ENCODE measurements at regions not wholly inside any gene's neighbourhood (a gene's known extent, or its start where the extent isn't known, plus 50 kb on each side); places are given as distances from the start of the nearest gene placed in this dataset.
"Not testable (repeated sequence)": the region's sequence is repeated elsewhere in the genome, so short reads cannot be mapped to it uniquely, and the experiment has no call there.

DNA sequence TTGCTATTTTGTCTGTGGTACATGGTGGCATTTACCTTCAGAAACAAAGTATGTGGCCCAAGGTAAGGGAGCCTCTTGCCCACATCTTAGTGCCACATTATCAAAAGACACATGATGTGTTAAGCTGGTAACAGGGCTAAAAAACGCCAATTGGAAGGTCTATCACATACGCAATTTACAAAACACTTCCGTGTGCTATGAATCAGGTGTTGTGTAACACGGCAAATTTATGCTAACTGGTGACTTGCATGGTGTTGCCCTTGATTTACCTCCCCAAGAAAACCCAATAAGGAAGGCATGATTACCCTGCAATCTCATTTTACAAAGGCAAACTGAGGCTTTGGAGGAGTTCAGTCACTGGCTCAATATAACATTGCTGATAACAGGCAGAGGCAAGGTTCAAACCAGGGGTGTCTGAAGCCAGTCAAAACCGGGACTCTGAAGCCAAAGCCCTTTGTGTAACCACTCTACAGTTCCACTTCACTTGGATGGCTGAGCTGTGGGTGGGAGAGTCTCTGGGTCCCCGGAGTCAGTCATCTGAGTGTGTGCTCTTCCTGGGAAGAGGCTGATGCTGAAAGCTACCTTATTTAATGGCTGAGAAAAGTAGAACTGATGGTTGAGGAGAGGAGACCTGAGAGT is 103.9 kb upstream of the BCL6 start:
- in situ Hi-C loops (cut with HindIII; ENCODE audit: low sequenced_read_pairs) = no loop called here

DNA sequence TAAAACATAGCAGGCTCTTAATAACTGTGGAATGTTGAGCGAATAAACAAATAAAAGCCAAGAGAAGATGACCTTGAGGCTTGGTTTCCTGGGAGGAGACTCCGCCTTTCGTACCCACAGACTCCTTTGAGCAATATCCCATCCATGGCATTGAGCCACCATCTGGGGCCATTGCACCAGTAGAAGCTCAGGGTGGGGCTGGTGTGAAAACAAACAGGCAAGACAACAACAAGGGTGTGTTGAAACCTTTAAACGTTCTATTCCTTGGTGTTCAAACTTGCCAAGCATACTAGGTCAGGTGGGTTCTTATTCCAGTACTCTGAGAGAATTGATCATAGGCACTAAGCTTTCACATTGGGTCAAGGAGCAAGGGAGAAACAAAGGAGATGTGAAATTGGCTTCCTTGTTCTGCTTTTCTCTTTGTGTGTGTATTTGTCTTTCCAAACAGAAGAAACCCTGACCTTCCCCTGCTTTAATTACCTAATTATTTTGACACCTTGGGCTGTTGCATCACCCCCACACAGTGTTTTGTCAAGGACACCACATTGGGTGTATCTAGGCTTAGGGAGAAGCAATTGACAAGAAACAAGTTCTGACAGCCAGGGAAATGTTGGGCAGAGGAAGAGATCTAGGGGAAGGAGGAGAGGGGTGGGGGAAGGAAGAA is 105.1 kb upstream of the BCL6 start:
- in situ Hi-C loops (cut with HindIII; ENCODE audit: low sequenced_read_pairs) = no loop called here

DNA sequence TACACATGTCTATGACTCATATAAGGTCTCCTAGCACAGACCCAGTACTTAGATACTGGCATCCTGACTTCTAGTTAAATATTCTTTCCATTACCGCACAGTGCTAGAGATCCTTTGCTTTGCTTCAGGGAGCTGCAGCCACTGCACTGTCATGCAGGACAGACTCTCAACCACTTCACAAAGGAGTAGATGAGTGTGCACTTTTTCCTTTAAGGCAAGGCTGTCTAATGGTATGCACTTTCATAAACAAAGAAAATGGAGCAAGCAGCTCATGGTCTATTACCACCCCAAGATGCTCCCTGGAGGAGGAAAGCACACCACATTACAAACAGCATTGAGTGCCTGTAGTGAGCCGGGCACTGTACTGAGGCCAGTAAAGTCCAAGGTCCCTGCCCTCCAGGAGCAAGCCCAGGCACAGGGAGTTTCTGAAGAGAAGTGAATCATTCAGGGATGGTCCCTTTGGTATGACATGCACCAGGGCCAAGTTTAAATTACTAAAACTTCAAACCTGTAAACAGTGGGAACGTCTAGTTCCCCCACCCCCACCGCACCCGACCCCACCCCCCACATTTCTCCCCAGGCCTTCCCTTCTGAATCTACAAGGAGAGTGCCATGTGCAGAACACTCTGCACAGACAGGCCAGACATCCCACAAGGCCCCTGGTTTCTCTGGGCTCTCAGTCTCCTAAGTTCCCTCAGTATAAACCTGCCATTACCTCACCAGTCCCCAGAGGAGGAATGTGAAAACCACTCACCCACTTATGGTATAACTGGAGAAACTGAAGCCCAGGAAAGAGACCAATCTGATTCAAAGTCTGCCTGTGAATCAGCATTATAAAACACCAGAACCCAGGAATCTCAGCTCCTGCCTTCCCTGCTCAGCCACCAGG is 107.8 kb upstream of the BCL6 start:
- in situ Hi-C loops (cut with HindIII; ENCODE audit: low sequenced_read_pairs) = no loop called here

DNA sequence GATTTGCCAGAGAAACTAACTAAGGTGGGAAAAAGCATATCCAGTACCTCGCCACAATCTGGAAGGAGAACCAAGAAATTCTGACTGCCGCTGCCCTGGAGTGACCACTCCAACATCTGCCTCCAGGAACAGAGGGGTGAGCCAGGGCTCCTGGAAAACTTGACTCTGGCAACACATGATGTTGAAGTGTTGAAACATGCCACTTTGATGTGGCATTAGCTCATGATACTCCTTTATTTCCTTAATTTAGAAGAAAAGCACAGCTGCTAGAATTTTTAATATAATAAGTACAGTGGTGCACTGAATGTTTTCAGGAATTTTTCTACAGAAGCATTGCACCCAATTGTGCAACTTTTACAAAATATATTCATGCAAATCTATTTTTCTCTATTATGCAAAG is 109.9 kb upstream of the BCL6 start:
- in situ Hi-C loops (cut with HindIII; ENCODE audit: low sequenced_read_pairs) = no loop called here

DNA sequence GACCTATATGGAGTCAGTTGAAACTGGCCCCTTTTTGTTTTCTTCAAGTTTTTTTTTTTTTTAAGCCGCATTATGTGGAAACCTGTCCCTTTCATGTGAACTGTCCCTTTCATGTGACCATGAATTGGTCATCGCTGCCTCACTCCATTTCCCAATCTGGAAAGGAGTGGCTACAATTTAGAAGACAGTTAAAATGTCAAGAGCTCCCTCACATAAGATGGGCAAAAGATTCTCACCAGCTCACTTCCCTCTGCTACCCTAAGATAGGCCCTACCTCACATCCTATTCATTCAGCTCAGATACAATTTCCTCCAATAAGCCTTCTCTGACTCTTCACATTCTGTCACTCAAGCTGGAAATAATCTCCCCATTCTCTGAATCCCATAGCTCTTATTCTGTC is 111.3 kb upstream of the BCL6 start:
- in situ Hi-C loops (cut with HindIII; ENCODE audit: low sequenced_read_pairs) = no loop called here

DNA sequence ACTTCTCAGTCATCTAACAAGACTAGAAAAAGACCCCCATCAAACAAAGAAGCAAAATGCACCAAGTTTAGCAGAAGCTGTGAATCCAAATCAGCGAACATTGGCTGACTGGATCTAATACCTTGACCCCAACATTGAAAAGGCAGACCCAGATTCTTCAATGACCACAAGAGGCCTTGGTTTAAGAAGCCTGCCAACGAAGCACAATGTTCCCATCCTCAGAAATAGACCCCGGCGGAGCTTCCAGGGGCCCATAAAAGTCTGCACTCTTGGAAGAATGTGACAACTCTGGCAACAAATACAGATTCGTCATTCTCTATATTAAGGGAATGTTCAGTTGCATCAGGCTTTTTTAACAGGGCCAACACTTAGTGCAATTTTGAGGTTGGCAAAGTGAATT is 112.8 kb upstream of the BCL6 start:
- in situ Hi-C loops (cut with HindIII; ENCODE audit: low sequenced_read_pairs) = no loop called here

DNA sequence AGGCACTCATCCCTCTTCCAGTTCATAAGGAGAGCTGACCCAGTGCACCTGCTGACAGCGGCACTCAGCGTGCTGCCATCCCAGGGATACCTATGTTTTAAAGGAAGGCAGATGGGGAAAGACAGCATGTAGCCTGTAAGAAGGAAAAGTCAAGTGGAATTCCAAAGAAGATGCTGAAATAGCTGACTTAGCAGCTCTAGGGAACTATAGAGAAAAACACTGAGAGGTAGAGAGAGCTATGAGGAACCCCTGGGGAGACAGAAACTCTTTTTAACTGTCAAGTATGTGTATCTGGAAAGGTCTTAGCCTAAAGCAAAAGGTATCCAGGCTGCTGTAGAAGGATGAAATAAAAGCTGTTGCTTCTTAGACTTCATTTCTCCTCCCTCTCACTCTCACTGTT is 113.4 kb upstream of the BCL6 start:
- in situ Hi-C loops (cut with HindIII; ENCODE audit: low sequenced_read_pairs) = no loop called here

DNA sequence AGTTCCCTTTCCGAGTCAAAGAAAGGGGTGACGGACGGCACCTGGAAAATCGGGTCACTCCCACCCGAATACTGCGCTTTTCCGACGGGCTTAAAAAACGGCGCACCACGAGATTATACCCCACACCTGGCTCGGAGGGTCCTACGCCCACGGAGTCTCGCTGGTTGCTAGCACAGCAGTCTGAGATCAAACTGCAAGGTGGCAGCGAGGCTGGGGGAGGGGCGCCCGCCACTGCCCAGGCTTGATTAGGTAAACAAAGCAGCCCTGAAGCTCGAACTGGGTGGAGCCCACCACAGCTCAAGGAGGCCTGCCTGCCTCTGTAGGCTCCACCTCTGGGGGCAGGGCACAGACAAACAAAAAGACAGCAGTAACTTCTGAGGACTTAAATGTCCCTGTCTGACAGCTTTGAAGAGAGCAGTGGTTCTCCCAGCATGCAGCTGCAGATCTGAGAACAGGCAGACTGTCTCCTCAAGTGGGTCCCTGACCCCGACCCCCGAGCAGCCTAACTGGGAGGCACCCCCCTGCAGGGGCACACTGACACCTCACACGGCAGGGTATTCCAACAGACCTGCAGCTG is 117.5 kb upstream of the BCL6 start:
- in situ Hi-C loops (cut with HindIII; ENCODE audit: low sequenced_read_pairs) = not testable (repeated sequence)

DNA sequence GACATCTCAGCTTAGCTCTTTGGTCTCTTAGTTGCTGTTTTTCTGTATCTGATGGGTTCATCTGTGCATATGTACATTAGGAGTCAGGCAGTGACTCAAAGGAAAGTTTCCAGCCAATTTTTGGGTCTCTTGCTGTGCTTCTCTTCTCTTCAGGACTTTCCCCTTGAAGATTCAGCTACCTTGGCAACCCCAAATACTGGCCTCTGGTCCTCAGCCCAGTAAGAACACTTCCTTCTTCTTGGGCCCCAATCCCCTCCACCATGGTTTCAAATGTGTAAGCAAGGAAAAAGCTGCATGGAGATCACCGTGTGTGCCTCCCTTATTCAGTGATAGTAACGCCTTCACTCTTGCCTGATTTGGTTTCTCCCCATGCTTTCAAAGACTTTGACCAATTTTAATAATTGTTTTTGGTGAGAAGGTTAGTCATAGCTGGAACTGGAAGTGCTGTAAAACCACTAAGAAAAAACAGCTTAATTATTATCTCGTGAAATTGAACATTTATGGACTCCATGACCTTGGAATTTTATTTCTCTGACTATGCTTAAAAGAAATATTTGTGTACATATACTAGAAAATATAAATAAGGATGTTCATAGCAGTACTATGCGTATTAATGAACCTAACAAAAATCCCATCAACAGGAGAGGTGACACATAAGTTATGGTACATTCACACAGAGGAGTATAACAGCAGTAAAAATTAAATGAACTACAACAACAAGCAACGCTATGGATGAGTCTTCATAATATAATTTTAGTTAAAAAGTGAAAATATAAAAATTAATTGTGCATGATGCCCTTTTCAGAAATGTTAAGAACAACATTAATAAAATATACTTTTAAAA is 125.3 kb upstream of the BCL6 start:
- in situ Hi-C loops (cut with HindIII; ENCODE audit: low sequenced_read_pairs) = no loop called here

DNA sequence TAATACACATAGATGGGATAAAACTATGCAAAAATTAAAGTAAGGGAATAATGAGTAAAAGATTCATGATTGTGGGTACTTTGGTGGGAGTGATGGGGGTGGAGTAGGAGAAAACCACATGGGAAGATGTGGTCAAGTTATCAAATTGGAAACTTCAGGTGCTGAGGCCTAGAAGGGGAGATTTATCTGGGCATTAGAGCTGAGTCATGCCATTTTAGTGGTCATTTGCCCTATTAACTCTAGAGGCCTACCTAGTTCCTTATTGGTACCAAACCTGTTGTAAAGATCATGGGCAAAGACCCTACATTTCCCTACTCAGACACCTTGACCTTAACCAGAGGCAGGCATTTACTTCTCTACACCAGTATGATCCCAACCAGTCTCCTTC is 125.9 kb upstream of the BCL6 start:
- in situ Hi-C loops (cut with HindIII; ENCODE audit: low sequenced_read_pairs) = no loop called here

DNA sequence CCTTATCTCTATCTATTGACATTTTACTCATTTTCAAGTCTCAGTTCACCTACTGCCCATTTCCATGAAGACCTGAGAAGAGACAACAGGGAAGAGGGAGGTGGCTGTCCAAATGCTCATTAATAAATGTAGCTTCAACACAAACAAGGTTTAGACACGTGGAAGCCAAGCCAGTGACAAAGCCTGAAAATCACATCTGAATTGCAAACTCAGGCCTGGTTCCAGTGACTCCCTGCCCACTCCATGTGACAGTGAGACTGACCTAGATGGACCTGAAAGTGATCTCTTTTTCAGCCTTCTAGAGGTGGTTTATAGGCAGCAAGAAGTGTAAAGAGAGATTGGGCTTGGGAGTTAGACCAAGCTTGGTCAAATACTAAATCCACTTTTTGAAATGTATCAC is 126.6 kb upstream of the BCL6 start:
- in situ Hi-C loops (cut with HindIII; ENCODE audit: low sequenced_read_pairs) = no loop called here

DNA sequence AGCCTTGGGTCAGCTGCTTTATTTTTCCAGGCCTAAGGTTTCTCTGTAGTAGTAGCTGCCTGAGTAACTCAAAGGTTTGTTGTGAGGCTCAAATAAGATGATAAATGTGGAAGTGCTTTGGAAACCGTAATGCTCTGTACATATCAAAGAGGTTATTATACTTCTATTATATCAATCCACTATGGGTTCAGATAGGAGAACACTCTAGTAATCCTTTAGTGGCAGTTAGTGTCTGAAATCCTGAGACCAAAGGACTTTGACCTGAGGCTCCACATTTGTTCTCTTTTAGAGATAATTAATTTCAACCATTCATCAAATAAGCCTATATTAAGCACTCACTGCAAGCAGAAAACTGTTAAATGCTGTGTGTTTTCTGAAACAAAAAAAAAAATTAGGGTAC is 128.6 kb upstream of the BCL6 start:
- in situ Hi-C loops (cut with HindIII; ENCODE audit: low sequenced_read_pairs) = no loop called here

DNA sequence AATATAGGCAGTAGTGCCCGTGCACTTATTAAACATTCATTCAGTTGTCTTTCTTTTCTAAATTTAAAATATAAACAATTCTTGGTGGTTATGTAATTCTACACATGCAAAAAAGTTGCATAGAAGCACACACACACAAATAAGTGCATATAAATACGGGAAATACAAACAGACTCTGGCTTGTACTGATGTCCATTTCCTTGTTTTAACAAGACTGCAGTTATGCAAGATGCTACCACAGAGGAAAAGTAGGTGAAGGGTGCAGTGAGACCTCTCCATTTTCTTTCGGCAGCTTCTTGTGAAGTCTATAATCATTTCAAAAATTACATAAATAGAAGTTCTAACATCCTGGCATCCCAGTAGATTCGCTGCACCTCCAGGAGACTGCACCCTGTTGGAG is 130.6 kb upstream of the BCL6 start:
- in situ Hi-C loops (cut with HindIII; ENCODE audit: low sequenced_read_pairs) = no loop called here

DNA sequence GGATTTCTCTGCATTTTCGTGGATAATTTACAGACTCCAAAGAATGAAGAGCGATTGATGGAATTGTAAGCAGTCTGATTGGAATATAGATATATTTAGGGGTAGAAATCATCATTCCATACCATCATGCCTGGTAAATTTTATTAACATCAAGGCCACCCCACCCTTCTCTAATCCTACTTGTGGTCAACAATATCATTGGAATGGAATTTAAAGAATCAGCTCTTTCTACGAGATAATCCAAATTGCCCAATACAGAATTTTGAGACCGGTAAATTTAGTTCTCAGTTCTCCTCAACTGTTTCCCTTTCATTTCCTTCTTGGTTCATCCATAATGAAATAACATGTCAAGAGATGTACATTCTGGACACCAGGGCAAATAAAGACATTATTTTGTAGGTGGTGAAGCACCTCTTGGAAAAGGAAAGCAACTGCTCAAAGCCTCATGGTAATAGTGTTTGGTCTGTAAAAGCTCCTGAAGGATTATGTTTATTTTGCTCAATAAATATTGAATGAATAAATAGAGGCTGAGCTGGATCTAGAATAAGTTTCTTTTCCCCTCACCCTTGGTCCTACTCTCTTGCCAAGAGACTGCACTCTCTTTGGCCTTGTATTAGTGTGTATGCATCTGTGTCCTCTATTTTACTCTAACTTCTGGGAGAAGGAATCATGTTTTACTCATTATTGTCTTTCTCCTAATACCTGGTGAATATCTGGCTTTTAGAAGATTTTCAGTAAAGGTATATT is 133.7 kb upstream of the BCL6 start:
- in situ Hi-C loops (cut with HindIII; ENCODE audit: low sequenced_read_pairs) = no loop called here

DNA sequence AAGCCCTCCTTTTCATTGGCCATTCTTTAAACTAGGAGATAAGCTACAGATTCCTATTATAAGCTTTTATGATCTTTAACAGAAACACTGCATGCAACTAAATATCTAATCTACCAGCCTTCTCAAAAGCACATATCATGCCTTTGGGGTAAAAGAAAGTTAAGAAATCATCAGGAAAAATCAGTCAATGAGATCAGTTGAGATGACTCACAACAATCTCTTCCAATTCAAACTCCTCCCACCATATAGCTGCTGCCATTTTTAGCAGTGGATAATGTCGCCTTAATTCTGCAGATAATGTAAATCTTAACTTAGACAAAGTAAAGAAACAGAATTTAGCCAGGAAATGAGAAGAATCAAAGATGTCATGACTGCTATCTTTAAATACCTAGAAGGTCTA is 135.2 kb upstream of the BCL6 start:
- in situ Hi-C loops (cut with HindIII; ENCODE audit: low sequenced_read_pairs) = no loop called here

DNA sequence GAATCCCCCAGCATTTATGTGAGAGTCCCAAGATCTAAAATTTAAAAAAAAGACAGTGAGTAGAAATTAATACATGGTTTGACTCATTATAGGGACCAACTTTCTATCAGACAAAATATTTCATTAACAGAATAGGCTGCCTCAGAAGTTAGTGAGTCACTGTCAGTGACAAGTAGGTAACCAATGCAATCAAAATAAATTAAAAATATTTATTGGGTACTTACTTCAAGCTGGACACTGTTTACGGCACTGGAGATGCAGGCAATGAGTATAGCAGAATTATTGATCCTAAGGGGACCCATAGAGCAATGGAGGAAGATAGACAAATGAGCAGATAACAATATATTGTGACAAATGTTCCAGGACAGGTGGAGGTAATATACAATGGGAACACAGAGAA is 135.6 kb upstream of the BCL6 start:
- in situ Hi-C loops (cut with HindIII; ENCODE audit: low sequenced_read_pairs) = no loop called here

DNA sequence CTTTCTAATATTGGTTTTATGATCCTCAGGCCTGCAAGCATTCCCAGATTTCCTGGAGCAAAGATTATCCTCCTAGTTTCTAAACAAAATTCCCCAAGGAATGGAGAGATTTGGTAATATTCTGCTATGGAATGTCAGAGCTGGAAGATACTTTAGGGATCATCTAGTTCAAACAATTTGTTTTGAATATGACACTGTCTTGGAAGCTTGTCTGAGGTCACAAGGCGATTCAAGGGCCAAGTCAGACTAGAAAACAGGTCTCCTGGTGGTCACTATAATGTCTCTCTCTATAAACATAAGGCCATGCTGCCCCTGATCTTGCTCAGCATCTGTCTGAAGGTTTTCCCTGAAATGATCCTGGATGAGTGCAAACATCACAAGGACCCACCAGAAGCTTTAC is 143.4 kb upstream of the BCL6 start:
- in situ Hi-C loops (cut with HindIII; ENCODE audit: low sequenced_read_pairs) = no loop called here

DNA sequence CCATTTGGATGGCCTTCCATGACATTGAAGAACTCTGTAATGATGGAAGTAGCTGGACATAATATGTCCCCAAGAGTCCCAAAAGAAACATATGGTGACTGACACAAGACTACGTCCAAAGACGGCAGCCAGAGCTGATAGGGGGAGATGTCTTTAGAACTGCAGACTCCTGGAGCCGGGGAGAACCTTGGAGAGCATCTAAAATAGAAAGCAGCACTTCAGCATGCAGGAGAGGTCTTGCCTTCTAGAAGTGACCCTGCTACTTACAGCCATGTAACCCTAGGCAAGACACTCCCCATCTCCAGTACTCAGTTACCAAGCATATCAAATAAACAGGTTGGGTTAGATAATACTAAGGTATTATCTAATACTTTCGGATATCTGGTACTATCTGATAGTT is 143.8 kb upstream of the BCL6 start:
- in situ Hi-C loops (cut with HindIII; ENCODE audit: low sequenced_read_pairs) = no loop called here

DNA sequence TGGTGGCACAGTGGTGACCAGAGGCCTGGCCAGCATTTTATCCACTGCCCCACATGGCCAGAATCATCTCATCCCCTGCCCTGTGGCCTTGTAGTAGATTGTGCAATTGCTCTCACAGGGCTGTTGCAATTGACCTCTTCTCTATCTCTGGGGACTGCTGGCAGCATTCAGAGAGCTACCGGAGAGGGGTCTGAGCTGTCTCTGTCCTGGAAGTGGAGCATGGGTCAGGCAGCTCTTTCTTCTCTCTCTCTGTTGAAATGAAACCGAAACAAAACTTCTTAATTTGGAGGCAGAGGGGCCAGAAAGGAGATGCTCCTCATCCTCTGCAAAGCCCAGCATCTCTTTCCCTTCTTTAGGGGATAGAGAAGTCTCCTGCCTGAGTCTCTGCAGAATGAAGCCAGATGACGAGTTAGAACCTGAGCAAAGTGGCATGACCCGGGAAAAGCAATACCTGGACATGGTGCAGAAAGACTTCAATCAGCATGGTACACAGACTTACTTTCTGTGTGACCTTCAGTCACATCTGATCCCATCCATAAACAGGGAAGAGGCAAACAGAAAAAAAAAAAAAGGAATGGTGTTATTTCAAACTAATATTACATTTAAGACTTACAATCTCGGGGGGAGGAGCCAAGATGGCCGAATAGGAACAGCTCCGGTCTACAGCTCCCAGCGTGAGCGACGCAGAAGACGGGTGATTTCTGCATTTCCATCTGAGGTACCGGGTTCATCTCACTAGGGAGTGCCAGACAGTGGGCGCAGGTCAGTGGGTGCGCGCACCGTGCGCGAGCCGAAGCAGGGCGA is 144.5 kb upstream of the BCL6 start:
- in situ Hi-C loops (cut with HindIII; ENCODE audit: low sequenced_read_pairs) = no loop called here
